Neuronal stem cell (in vitro differentiated cells): ENCODE measurements at regions not wholly inside any gene's neighbourhood (a gene's known extent, or its start where the extent isn't known, plus 50 kb on each side); places are given as distances from the start of the nearest gene placed in this dataset.

Experiments
- DNase-seq: peaks from one replicate; pipeline ENCODE4 v3.0.0-alpha.2; 2013; ENCODE audit warnings: low spot score
- H2AFZ ChIP-seq: one replicate; pipeline ENCODE4 v1.6.1; 2013; ENCODE audit warnings: mild to moderate bottlenecking, low read length, inconsistent platforms
- H2AK5ac ChIP-seq: 2 replicates; pipeline ENCODE4 v1.6.1; 2013; ENCODE audit warnings: low read depth, mild to moderate bottlenecking, inconsistent platforms, low read length, moderate library complexity, mixed read lengths
- H2BK120ac ChIP-seq: 2 replicates; pipeline ENCODE4 v1.6.1; 2013; ENCODE audit warnings: low read depth, mild to moderate bottlenecking, inconsistent platforms, low read length, moderate library complexity, mixed read lengths
- H2BK12ac ChIP-seq: one replicate; pipeline ENCODE4 v1.6.1; 2013; ENCODE audit warnings: low read length, inconsistent platforms
- H2BK15ac ChIP-seq: 2 replicates; pipeline ENCODE4 v1.6.1; 2013; ENCODE audit warnings: mild to moderate bottlenecking, low read length, inconsistent platforms, mixed read lengths
- H2BK5ac ChIP-seq: one replicate; pipeline ENCODE4 v1.6.1; 2013; ENCODE audit warnings: inconsistent platforms, mild to moderate bottlenecking, low read length, moderate library complexity
- H3K14ac ChIP-seq: one replicate; pipeline ENCODE4 v1.6.1; 2013; ENCODE audit warnings: low read length, inconsistent platforms
- H3K18ac ChIP-seq: 2 replicates; pipeline ENCODE4 v1.6.1; 2013; ENCODE audit warnings: low read length, inconsistent platforms
- H3K23ac ChIP-seq: 2 replicates; pipeline ENCODE4 v1.6.1; 2013; ENCODE audit warnings: low read depth, mild to moderate bottlenecking, mixed read lengths, low read length, inconsistent platforms; ENCODE audit not compliant: poor library complexity
- H3K27ac ChIP-seq: replicated peaks from 3 replicates; pipeline ENCODE4 v1.5.1; 2013; ENCODE audit warnings: low read length, inconsistent platforms
- H3K27me3 ChIP-seq, 3 experiments: 2 replicates each; pipeline ENCODE4 v1.6.1; 2013; ENCODE audit warnings: low read length in 3 of 3, mild to moderate bottlenecking in 2 of 3, inconsistent platforms in 1 of 3, low read depth in 1 of 3, mixed read lengths in 1 of 3, moderate library complexity in 1 of 3; ENCODE audit not compliant: control insufficient read depth in 3 of 3, insufficient read depth in 3 of 3
- H3K36me3 ChIP-seq, 2 donors: replicated peaks in 1 of 2; 2 replicates each; pipeline ENCODE4 v1.6.1; 2013; ENCODE audit warnings: low read length in 2 of 2; ENCODE audit not compliant: control insufficient read depth in 2 of 2, insufficient read depth in 2 of 2
- H3K4ac ChIP-seq: 2 replicates; pipeline ENCODE4 v1.6.1; 2013; ENCODE audit warnings: inconsistent platforms, mild to moderate bottlenecking, low read length, moderate library complexity
- H3K4me1 ChIP-seq, 2 donors: 1 replicate in 1 of 2; 2 replicates in 1 of 2; pipeline ENCODE4 v1.6.1; 2013; ENCODE audit warnings: low read length in 2 of 2, low read depth in 1 of 2; ENCODE audit not compliant: control insufficient read depth in 2 of 2, insufficient read depth in 1 of 2
- H3K4me2 ChIP-seq: one replicate; pipeline ENCODE4 v1.6.1; 2013; ENCODE audit warnings: mild to moderate bottlenecking, low read length, inconsistent platforms; ENCODE audit not compliant: insufficient read depth, poor library complexity, severe bottlenecking
- H3K4me3 ChIP-seq, 2 donors: 2 replicates each; pipeline ENCODE4 v1.5.1; 2013; ENCODE audit warnings: low read length in 2 of 2, mild to moderate bottlenecking in 2 of 2, inconsistent platforms in 1 of 2, moderate library complexity in 1 of 2
- H3K79me1 ChIP-seq: one replicate; pipeline ENCODE4 v1.6.1; 2013; ENCODE audit warnings: low read depth, mild to moderate bottlenecking, inconsistent platforms, low read length, moderate library complexity
- H3K9ac ChIP-seq: one replicate; pipeline ENCODE4 v1.6.1; 2013; ENCODE audit warnings: mild to moderate bottlenecking, low read depth, low read length, inconsistent platforms; ENCODE audit not compliant: poor library complexity
- H3K9me3 ChIP-seq, 2 donors: replicated peaks in 1 of 2; 2 replicates each; pipeline versions ENCODE3 to v1.6.1; 2013; ENCODE audit warnings: low read length in 2 of 2, mild to moderate bottlenecking in 2 of 2, inconsistent platforms in 1 of 2, low read depth in 1 of 2, mixed read lengths in 1 of 2, moderate library complexity in 1 of 2; ENCODE audit not compliant: control insufficient read depth in 2 of 2, insufficient read depth in 1 of 2
- H4K8ac ChIP-seq: one replicate; pipeline ENCODE4 v1.6.1; 2013; ENCODE audit warnings: low read depth, mild to moderate bottlenecking, inconsistent platforms, low read length, moderate library complexity
- H4K91ac ChIP-seq: one replicate; pipeline ENCODE4 v1.6.1; 2013; ENCODE audit warnings: low read length, low read depth, mild to moderate bottlenecking, inconsistent platforms; ENCODE audit not compliant: poor library complexity
- WGBS, 2 donors: extraction: QIAGEN DNeasy Blood & Tissue Kit; methylation state at CpG; one replicate each; pipeline ENCODE4 v1.1.7; 2013; ENCODE audit warnings: missing lambda C conversion rate in 2 of 2, mixed read lengths in 1 of 2; ENCODE audit not compliant: insufficient read length in 2 of 2, insufficient replicate concordance in 1 of 2; ENCODE audit errors: extremely low coverage in 2 of 2; 5-methylcytosine and 5-hydroxymethylcytosine counted together

DNA sequence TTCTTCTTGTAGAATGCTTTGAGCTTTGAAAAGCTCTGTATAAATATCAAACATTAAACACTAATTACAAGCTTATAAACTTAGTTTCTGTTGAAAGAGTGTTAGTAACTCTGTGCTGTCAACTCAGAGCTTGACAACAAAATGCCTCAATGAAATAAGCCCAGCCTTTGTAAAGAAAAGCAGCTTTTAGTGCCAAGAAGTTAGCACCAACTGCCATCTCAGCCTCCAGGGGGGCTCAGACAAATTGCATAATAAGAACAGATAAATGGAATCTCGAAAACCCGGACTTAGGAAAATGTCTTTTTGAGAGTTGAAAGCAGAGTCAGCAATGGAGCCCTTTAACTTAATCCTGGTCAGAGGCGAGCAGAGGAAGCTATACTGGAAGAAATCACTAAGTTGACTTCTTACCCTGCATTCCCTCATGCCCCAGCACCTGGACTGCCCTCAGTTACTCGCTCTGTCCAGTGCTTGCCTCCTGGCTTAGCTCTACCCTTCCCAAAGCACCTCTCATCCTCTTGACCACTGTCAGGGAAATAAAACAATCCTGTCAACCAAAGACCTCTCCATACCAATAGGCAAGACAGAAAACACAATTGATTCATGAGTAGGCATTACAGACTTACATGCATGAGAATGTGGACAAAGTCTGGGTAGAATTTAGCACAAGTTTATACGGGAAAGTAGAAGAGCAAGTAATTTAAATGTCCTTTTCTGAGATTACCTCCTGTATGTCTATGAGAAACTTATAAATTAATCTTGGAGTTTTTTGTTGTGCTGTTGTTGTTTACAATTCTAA lies 352.7 kb downstream of the ZNF608 start:
- H2BK15ac ChIP-seq = no peak overlapping the region
- no peak overlapping the region for H2BK12ac ChIP-seq
- H3K4me3 ChIP-seq = no peak overlapping the region
- H3K36me3 ChIP-seq = no peaks in the 10 kb centered on the region
- H3K14ac ChIP-seq = no peak overlapping the region
- H3K4me2 ChIP-seq = no peak overlapping the region
- H2BK120ac ChIP-seq = no peak overlapping the region
- H3K9me3 ChIP-seq = peaks cover 0 to 14% of the 10 kb centered on the region in 2 donors
- no peak overlapping the region for H3K9ac ChIP-seq
- H3K23ac ChIP-seq = no peak overlapping the region
- H3K27me3 ChIP-seq = peaks cover 0 to 3% (median 0%) of the 10 kb centered on the region in 3 experiments
- DNase-seq = no peak
- H3K4me1 ChIP-seq = peaks cover 19 to 22% of the 10 kb centered on the region in 2 donors
- H3K4ac ChIP-seq = no peak overlapping the region
- H2BK5ac ChIP-seq = no peak overlapping the region
- WGBS, 2 donors = no CpG with 5 or more reads among the region's 5 CpGs
- H2AFZ ChIP-seq = no peak overlapping the region
- H3K27ac ChIP-seq = no peak overlapping the region
- no peak overlapping the region for H4K8ac ChIP-seq
- no peak overlapping the region for H4K91ac ChIP-seq
- no peak overlapping the region for H2AK5ac ChIP-seq
- no peak overlapping the region for H3K18ac ChIP-seq
- no peaks in the 10 kb centered on the region for H3K79me1 ChIP-seq

DNA sequence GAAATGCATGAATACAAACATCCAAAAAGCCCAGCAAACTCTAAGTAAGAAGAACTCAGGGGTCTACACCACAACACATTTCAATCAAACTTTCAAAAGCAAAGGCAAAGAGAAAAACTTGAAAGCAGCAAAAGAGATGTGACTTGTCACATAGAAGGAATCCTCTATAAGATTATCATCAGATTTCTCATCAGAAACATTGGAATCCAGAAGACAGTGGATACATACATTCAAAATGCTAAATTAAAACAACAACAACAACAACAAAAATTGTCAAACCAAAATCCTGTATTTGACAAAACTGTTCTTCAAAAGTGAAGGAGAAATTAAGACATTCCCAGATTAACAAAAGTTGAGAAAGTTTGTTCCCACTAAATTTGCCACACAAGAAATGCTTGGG lies 362.7 kb downstream of the ZNF608 start:
- no peak overlapping the region for H3K14ac ChIP-seq
- no peak overlapping the region for H3K27ac ChIP-seq
- no peak overlapping the region for H3K9ac ChIP-seq
- no peak overlapping the region for H2AFZ ChIP-seq
- H3K4me3 ChIP-seq = no peak overlapping the region
- no peak overlapping the region for H2AK5ac ChIP-seq
- no peak overlapping the region for H4K8ac ChIP-seq
- no peaks in the 10 kb centered on the region for H3K27me3 ChIP-seq
- H4K91ac ChIP-seq = no peak overlapping the region
- H3K23ac ChIP-seq = no peak overlapping the region
- H2BK15ac ChIP-seq = no peak overlapping the region
- DNase-seq = no peak
- no peak overlapping the region for H2BK120ac ChIP-seq
- no peaks in the 10 kb centered on the region for H3K36me3 ChIP-seq
- no peak overlapping the region for H3K18ac ChIP-seq
- no peak overlapping the region for H3K4ac ChIP-seq
- H2BK12ac ChIP-seq = no peak overlapping the region
- H3K79me1 ChIP-seq = no peaks in the 10 kb centered on the region
- H2BK5ac ChIP-seq = no peak overlapping the region
- H3K4me1 ChIP-seq = no peaks in the 10 kb centered on the region
- H3K9me3 ChIP-seq = peaks cover 2 to 31% of the 10 kb centered on the region in 2 donors
- H3K4me2 ChIP-seq = no peak overlapping the region

DNA sequence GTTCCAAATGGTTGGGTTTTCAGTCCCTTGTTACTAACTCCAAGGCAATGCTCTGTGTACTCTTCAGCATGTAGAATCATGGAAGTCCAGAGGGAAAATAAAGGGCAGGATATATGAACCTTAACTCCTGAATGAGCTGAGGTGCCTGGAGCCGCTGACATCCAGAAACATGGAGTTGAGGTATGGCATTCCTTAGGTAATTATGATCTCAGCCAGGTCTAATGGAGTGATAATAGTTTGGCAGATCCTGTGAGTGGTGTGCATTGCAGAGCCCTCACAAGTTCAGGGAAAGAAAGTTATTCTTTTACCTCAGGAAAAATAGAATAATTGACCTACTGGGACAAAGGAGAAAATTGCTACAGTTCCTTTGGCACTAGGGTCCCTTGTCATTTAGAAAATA lies 369.1 kb downstream of the ZNF608 start:
- Histone ChIP-seq H4K91ac (no peak overlapping the region), H3K4ac (no peak overlapping the region), H3K27ac (no peak overlapping the region), H3K4me3 (no peak overlapping the region), H4K8ac (no peak overlapping the region), H2BK5ac (no peak overlapping the region), H3K9ac (no peak overlapping the region), H3K23ac (no peak overlapping the region), H2AK5ac (no peak overlapping the region), H2BK15ac (no peak overlapping the region), H3K4me2 (no peak overlapping the region), H3K18ac (no peak overlapping the region), H3K36me3 (no peaks in the 10 kb centered on the region), H3K9me3 (peaks cover 2 to 20% of the 10 kb centered on the region in 2 donors), H3K79me1 (peaks cover 3% of the 10 kb centered on the region), H2AFZ (no peak overlapping the region), H2BK12ac (no peak overlapping the region), H3K27me3 (no peaks in the 10 kb centered on the region), H2BK120ac (no peak overlapping the region), H3K4me1 (peaks cover 0 to 3% of the 10 kb centered on the region in 2 donors), H3K14ac (no peak overlapping the region)
- WGBS, 2 donors = no CpG with 5 or more reads among the region's 1 CpG
- no peak for DNase-seq

DNA sequence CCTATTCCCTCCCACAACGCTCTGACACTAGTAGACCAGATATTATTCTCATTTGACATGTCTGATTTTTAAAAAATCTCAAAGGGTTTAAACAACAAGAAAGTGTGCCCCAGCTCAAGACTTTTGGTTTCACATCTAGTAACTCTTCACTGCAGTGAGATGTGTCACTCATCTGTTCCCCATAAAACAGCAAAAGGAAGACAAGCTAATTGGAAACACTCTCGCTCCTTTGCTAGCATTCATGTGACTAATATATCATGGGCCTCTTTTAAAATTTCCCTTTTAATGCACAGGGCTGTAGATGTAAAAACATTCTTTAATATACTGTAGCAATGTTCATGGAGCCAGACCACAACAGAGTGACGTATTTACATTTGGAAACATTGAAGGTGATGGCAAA lies 372.6 kb downstream of the ZNF608 start:
- Histone ChIP-seq H2AFZ (no peak overlapping the region), H3K4me2 (no peak overlapping the region), H3K9ac (no peak overlapping the region), H4K8ac (no peak overlapping the region), H3K36me3 (no peaks in the 10 kb centered on the region), H3K27me3 (no peaks in the 10 kb centered on the region), H3K23ac (no peak overlapping the region), H3K79me1 (peaks cover 3% of the 10 kb centered on the region), H3K18ac (no peak overlapping the region), H2BK120ac (no peak overlapping the region), H3K14ac (no peak overlapping the region), H4K91ac (no peak overlapping the region), H3K4ac (no peak overlapping the region), H2BK15ac (no peak overlapping the region), H2AK5ac (no peak overlapping the region), H3K9me3 (peaks cover 0 to 9% of the 10 kb centered on the region in 2 donors), H3K4me1 (peaks cover 0 to 3% of the 10 kb centered on the region in 2 donors), H2BK12ac (no peak overlapping the region), H3K27ac (no peak overlapping the region), H2BK5ac (no peak overlapping the region), H3K4me3 (no peak overlapping the region)
- no peak for DNase-seq
- WGBS, 2 donors = no CpG with 5 or more reads among the region's 3 CpGs
